Hepatocyte (in vitro differentiated cells): ENCODE measurements at regions not wholly inside any gene's neighbourhood (a gene's known extent, or its start where the extent isn't known, plus 50 kb on each side); places are given as distances from the start of the nearest gene placed in this dataset.

Experiments
- DNase-seq: peaks from one replicate; pipeline ENCODE4 v3.0.0-alpha.2; 2016; ENCODE audit warnings: low spot score
- H2AFZ ChIP-seq: fragments of 200-600 bp; sonication (generic); 2 replicates; pipeline ENCODE4 v1.6.0; 2016; ENCODE audit warnings: antibody characterized with exemption, mild to moderate bottlenecking
- H3K27ac ChIP-seq: fragments of 200-600 bp; sonication (generic); 2 replicates; pipeline ENCODE4 v1.5.1; 2016; ENCODE audit warnings: mild to moderate bottlenecking
- H3K27me3 ChIP-seq: fragments of 200-600 bp; sonication (generic); 2 replicates; pipeline ENCODE4 v1.6.1; 2016
- H3K36me3 ChIP-seq: fragments of 200-600 bp; sonication (generic); replicated peaks from 2 replicates; pipeline ENCODE4 v1.5.1; 2016; ENCODE audit warnings: low read depth; ENCODE audit not compliant: insufficient read depth
- H3K4me1 ChIP-seq: fragments of 200-600 bp; sonication (generic); 2 replicates; pipeline ENCODE4 v1.5.1; 2016; ENCODE audit warnings: mild to moderate bottlenecking, moderate library complexity; ENCODE audit not compliant: insufficient read depth
- H3K4me2 ChIP-seq: fragments of 200-600 bp; sonication (generic); 2 replicates; pipeline ENCODE4 v1.6.0; 2016
- H3K4me3 ChIP-seq: fragments of 200-600 bp; sonication (generic); 2 replicates; pipeline ENCODE4 v1.5.1; 2016; ENCODE audit warnings: mild to moderate bottlenecking
- H3K79me2 ChIP-seq: fragments of 200-600 bp; sonication (generic); 2 replicates; pipeline ENCODE4 v1.6.0; 2017; ENCODE audit warnings: mild to moderate bottlenecking
- H3K9me2 ChIP-seq: fragments of 200-600 bp; sonication (generic); replicated peaks from 2 replicates; pipeline ENCODE4 v1.6.0; 2017; ENCODE audit warnings: mild to moderate bottlenecking; ENCODE audit not compliant: insufficient read depth
- H3K9me3 ChIP-seq: fragments of 200-600 bp; sonication (generic); 2 replicates; pipeline ENCODE4 v1.5.1; 2016; ENCODE audit warnings: low read depth, mild to moderate bottlenecking
- H4K20me1 ChIP-seq: fragments of 200-600 bp; sonication (generic); 2 replicates; pipeline ENCODE4 v1.6.0; 2016; ENCODE audit warnings: mild to moderate bottlenecking; ENCODE audit not compliant: insufficient read depth, poor library complexity, severe bottlenecking
- EZH2 ChIP-seq: fragments of 200-600 bp; sonication (generic); IDR thresholded peaks from 2 replicates; pipeline ENCODE4 v1.6.1; 2016; ENCODE audit warnings: antibody characterized with exemption, mild to moderate bottlenecking, borderline replicate concordance
- EZH2phosphoT487 ChIP-seq: fragments of 200-600 bp; sonication (generic); IDR thresholded peaks from one replicate; pipeline ENCODE4 v1.6.1; 2018; ENCODE audit warnings: antibody characterized with exemption, mild to moderate bottlenecking, low read depth, moderate library complexity; ENCODE audit not compliant: unreplicated experiment, severe bottlenecking
- WGBS: methylation state at CpG from one replicate; pipeline ENCODE4 v1.1.6; 2016; ENCODE audit warnings: low lambda C conversion rate; ENCODE audit errors: missing lambda C conversion rate; 5-methylcytosine and 5-hydroxymethylcytosine counted together
- TF ChIP-seq, protein P1 (sequence below): fragments of 200-600 bp; sonication (generic); IDR thresholded peaks from 2 replicates; pipeline ENCODE4 v1.5.1; 2016; ENCODE audit warnings: antibody characterized with exemption, mild to moderate bottlenecking; ENCODE audit not compliant: poor library complexity

DNA sequence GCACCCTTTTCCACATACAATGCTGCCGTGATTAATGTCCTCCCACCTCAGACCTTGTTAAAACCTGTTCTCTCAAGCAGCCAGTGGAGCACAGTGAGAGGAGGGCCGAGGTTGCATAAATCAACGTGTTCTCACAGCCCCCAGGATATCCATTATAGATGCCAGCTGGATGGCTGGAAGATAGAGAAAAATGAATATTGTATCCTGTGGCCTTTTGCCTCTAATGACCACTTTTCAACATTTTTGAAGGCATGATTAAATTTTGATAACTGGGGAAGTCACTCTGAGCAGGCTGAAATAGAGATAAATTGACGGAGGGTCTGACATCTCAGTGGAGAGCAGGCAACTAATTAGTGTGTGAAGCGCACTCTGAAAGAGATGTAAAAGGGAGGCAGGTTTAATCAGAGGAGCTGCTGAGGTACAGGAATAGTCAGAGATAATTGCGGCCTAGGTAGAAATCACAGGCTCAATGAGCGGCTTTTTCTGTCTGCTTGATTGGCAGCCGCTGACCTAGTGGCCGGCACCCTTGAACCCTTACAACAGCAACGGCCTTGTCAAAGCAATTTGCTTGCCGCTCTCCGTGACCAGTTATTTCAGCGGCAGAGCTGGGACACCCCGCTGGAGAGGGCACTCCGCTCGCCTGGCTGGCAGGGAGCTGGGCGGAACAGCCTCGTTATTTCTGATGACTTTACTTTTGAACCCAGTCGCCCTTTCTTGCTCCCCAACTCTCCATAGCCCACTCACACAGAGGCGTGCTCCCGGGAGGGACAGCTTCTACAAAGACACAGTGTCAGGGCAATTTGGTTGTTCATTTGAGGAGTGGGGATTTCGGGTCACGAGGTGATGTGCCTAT lies 560.7 kb downstream of the PSAT1 start:
- TF ChIP-seq EZH2 = no peak
- no peak for TF ChIP-seq EZH2phosphoT487
- Histone ChIP-seq H3K36me3 (no peaks in the 10 kb centered on the region), H3K9me3 (no peaks in the 10 kb centered on the region), H3K4me1 (no peaks in the 10 kb centered on the region), H3K79me2 (no peaks in the 10 kb centered on the region), H3K9me2 (no peaks in the 10 kb centered on the region), H2AFZ (no peak overlapping the region), H4K20me1 (no peaks in the 10 kb centered on the region), H3K4me2 (no peak overlapping the region), H3K27ac (no peak overlapping the region), H3K4me3 (no peak overlapping the region), H3K27me3 (no peaks in the 10 kb centered on the region)
- 87% methylated on average over 23 of the region's 23 CpGs for WGBS
- no peak for DNase-seq

DNA sequence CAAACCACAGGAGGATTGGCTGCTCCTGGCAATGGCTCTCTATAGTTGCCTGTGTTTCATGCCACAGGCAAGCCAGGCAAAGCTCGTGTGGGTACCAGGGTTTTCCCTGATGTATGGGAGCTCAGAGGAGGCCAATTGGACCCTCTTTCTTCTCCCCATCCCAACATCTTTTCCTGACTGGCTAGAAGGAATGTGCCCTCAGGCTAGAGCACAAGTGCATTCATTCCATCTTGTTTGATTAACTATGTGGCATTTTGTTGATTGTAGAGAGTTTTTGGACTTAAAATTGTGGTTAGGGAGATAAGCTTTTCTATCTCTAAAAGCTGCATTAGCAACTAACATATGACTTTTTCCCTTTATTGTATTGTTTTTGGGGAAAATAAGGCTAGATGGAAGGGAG lies 561.3 kb downstream of the PSAT1 start:
- Histone ChIP-seq H3K36me3 (no peaks in the 10 kb centered on the region), H3K4me3 (no peak overlapping the region), H2AFZ (no peak overlapping the region), H4K20me1 (no peaks in the 10 kb centered on the region), H3K9me2 (no peaks in the 10 kb centered on the region), H3K4me2 (no peak overlapping the region), H3K9me3 (no peaks in the 10 kb centered on the region), H3K27ac (no peak overlapping the region), H3K27me3 (no peaks in the 10 kb centered on the region), H3K4me1 (no peaks in the 10 kb centered on the region), H3K79me2 (no peaks in the 10 kb centered on the region)
- 70% methylated on average over 1 of the region's 1 CpG for WGBS
- no peak for DNase-seq
- TF ChIP-seq, protein P1, sequence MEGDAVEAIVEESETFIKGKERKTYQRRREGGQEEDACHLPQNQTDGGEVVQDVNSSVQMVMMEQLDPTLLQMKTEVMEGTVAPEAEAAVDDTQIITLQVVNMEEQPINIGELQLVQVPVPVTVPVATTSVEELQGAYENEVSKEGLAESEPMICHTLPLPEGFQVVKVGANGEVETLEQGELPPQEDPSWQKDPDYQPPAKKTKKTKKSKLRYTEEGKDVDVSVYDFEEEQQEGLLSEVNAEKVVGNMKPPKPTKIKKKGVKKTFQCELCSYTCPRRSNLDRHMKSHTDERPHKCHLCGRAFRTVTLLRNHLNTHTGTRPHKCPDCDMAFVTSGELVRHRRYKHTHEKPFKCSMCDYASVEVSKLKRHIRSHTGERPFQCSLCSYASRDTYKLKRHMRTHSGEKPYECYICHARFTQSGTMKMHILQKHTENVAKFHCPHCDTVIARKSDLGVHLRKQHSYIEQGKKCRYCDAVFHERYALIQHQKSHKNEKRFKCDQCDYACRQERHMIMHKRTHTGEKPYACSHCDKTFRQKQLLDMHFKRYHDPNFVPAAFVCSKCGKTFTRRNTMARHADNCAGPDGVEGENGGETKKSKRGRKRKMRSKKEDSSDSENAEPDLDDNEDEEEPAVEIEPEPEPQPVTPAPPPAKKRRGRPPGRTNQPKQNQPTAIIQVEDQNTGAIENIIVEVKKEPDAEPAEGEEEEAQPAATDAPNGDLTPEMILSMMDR = no peak
- TF ChIP-seq EZH2phosphoT487 (no peak), EZH2 (no peak)

DNA sequence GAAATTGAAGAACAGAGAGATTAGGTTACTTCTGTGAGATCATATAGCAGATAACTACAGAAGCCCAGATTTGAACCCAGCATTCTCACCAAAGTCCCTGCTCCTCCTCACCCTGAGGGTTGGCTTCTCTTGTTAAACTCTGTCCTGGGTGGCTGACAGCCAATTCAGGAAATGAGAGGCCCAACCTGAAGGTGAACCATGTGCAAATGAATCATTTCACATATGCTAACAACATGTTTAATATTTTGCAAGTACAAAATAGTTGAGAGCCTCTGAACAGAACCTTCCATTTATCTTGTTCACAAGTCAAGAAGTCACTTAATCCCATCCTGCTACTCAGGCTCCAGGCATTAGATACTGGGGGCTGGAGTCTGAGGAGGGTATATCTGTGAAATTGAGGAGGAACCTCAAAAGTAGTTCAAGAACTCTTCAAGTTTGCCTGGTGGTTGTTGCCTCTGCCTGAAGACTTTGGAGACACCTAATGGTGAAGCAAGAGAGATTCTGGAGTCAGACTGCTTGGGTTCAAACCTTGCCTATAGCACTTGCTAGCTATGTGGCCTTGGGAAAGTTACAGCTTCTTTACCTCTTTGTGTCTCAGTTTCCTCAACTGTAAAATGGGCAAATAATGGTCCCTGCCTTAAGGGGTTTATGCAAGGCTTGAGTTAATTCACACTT lies 564.0 kb downstream of the PSAT1 start:
- Histone ChIP-seq H3K9me2 (no peaks in the 10 kb centered on the region), H3K79me2 (no peaks in the 10 kb centered on the region), H3K36me3 (no peaks in the 10 kb centered on the region), H3K9me3 (no peaks in the 10 kb centered on the region), H3K4me2 (no peak overlapping the region), H3K27me3 (no peaks in the 10 kb centered on the region), H3K4me3 (no peak overlapping the region), H4K20me1 (no peaks in the 10 kb centered on the region), H2AFZ (no peak overlapping the region), H3K4me1 (peaks cover 1% of the 10 kb centered on the region), H3K27ac (no peak overlapping the region)
- no peak for DNase-seq
- no peak for TF ChIP-seq EZH2phosphoT487
- TF ChIP-seq, protein P1 = no peak
- no peak for TF ChIP-seq EZH2

DNA sequence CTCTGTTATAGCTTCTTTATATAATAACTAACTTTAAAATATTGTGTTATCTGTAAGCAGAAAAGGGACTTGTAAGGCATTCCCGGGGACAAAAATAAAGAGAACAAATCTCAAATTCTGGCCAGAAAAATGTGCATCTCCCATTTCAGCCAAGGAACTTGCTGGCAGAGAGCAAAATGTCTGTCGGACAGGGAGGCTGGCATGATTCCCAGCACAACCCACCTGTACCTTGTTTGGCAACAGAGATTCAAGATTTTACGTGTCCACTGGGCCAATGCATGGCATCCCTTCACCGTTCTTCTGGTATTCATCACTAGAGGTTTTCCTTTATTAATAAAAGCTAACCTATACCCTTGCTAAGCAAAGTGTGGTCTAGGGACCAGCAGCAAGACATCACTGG lies 566.6 kb downstream of the PSAT1 start:
- WGBS = 85% methylated on average over 4 of the region's 4 CpGs
- no peak for TF ChIP-seq EZH2
- TF ChIP-seq, protein P1 = no peak
- no peak for TF ChIP-seq EZH2phosphoT487
- H3K79me2 ChIP-seq = no peaks in the 10 kb centered on the region
- no peak overlapping the region for H2AFZ ChIP-seq
- H3K4me1 ChIP-seq = peaks cover 10% of the 10 kb centered on the region
- no peaks in the 10 kb centered on the region for H3K27me3 ChIP-seq
- H3K4me2 ChIP-seq = no peak overlapping the region
- H3K9me2 ChIP-seq = no peaks in the 10 kb centered on the region
- H3K27ac ChIP-seq = no peak overlapping the region
- H3K4me3 ChIP-seq = no peak overlapping the region
- H3K9me3 ChIP-seq = no peaks in the 10 kb centered on the region
- no peaks in the 10 kb centered on the region for H3K36me3 ChIP-seq
- DNase-seq = no peak
- H4K20me1 ChIP-seq = no peaks in the 10 kb centered on the region
